Peyer's patch (tissue), 4 donors: ENCODE measurements at regions not wholly inside any gene's neighbourhood (a gene's known extent, or its start where the extent isn't known, plus 50 kb on each side); places are given as distances from the start of the nearest gene placed in this dataset.

Source experiments
- POLR2A ChIP-seq, 2 donors: fragments of 450-650 bp; IDR thresholded peaks; one replicate each; pipeline ENCODE4 v1.5.1; 2017; ENCODE audit warnings: antibody characterized with exemption in 2 of 2, mild to moderate bottlenecking in 2 of 2, moderate library complexity in 2 of 2
- TF ChIP-seq, protein P1 (sequence below), 6 experiments: fragments of 450-650 bp in 4 of 6; fragments of 200-600 bp in 2 of 6; sonication (generic) in 1 of 6; IDR thresholded peaks; one replicate each; pipeline ENCODE4 v1.5.1; 2017 to 2019; ENCODE audit warnings: antibody characterized with exemption in 6 of 6, mild to moderate bottlenecking in 3 of 6, moderate library complexity in 1 of 6

DNA sequence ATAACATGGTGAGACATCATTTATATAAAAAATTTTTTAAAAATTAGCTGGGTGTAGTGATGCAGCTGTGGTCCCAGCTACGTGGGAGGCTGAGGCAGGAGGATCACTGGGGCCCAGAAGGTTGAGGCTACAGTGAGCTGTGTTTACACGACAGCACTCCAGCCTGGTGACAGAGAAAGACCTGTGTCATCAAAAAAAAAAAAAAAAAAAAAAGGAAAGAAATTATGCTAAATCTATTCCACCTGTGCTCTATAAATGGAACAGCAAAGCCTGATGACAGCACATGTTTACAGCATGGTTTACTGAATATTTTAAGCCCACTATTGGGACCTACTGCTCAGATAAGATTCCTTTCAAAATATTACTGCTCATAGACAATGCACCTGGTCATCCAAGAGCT is 217.6 kb downstream of the PRDM2 start:
- TF ChIP-seq, protein P1, sequence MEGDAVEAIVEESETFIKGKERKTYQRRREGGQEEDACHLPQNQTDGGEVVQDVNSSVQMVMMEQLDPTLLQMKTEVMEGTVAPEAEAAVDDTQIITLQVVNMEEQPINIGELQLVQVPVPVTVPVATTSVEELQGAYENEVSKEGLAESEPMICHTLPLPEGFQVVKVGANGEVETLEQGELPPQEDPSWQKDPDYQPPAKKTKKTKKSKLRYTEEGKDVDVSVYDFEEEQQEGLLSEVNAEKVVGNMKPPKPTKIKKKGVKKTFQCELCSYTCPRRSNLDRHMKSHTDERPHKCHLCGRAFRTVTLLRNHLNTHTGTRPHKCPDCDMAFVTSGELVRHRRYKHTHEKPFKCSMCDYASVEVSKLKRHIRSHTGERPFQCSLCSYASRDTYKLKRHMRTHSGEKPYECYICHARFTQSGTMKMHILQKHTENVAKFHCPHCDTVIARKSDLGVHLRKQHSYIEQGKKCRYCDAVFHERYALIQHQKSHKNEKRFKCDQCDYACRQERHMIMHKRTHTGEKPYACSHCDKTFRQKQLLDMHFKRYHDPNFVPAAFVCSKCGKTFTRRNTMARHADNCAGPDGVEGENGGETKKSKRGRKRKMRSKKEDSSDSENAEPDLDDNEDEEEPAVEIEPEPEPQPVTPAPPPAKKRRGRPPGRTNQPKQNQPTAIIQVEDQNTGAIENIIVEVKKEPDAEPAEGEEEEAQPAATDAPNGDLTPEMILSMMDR (IDR thresholded peaks at IDR 0.05) = no peak
- no peak for TF ChIP-seq POLR2A (IDR thresholded peaks at IDR 0.05)
